ENCODE measurements at regions not wholly inside any gene's neighbourhood (a gene's known extent, or its start where the extent isn't known, plus 50 kb on each side); places are given as distances from the start of the nearest gene placed in this dataset.
"Not testable (repeated sequence)": the region's sequence is repeated elsewhere in the genome, so short reads cannot be mapped to it uniquely, and the experiment has no call there.

DNA sequence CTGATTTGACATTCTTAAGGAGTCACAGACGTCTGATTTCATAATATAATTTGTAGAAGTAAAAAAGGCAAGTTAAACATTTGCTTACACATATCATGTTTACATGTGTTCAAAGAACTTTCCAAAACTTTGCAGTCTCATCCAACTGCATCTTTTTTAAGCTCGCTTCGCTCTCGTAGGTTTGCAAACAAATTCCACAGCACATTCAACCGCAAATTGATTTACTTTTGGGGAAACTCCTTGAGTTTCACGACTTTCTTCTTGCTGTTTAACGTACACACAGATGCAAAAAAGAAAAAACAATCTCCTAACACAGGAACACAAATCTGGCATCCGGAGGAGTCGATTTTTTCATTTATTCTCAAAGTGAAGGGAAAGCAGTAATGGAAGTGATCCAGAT, 1149.5 kb downstream of the VRK1 start:
- H3K4me3 ChIP-seq (ENCODE audit: low read depth, low read length) = no peak overlapping the region

DNA sequence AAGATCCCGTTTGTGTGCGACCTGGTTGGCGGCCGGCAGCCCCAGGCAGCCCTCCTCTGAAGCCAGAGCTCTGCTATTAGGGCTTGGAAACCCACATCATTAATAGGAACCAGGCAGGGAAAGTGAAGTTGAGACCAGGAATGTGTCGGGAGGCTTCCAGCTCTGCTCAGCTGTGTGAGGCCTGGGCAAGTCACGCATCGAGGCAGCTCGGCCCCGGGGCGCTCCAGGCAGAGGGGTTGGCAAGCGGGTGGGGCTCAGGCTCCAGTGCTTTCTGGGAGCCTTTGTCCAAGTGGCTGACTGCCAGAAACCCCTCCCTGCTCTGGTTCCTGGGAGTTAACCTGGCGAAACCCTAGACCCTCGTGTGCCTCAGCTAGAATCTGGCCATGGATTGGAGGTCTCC, 1151.7 kb downstream of the VRK1 start:
- no peak overlapping the region for H3K4me3 ChIP-seq (ENCODE audit: low read depth, low read length)

DNA sequence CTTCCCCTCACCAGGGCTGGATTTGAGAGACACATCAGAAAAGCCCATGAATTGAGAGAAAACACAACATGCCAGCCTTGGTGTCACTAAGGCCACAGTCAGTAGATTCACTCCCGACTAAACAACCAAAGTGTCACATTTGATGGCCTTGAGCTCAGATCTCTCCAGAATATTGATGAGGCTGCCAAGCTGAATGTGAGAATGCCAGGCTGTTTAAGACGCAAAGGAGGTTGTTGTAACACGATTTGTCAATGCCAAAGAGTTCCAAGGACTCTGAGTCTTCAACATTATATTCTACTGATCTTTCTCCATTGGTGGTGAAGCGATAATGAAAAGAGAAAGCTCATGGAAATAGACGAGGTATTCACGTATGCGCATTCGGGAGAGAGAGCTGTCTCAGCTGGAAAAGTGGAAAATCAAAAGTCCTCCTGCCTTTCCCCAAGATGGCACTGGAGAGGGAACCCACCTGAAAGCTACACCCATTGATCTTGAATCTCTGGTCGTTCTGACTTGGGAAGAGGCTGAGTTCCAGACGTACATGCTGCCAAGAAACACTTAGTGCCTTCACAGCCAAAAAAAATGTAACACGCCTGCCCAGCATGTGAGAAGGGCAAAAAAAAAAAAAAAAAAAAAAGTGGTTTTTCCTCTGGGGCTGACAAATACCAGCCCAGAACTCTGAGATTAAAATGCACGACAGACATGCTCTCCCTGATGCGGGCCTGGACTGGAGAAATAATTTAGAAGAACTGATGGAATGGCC, 1159.6 kb downstream of the VRK1 start:
- no peak overlapping the region for H3K4me3 ChIP-seq (ENCODE audit: low read depth, low read length)

DNA sequence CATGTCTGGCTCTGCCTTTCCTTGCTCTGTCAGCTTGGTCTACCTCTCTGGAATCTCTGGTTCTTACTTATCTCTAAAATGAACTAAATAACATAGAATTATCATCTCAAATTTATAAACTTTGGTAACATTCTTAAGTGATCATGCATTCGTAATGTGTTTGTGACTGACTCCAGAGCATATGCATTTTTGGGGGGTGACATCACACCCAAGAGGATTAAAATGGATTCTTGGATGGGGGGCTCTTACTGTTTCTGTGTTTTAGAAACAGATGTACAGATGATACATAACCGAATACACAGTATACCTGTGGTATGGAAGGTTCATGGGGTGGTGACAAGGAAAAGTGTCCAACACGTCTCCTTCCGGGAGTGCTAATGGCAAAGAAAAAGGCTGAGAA, 1162.1 kb downstream of the VRK1 start:
- no peak overlapping the region for H3K4me3 ChIP-seq (ENCODE audit: low read depth, low read length)

DNA sequence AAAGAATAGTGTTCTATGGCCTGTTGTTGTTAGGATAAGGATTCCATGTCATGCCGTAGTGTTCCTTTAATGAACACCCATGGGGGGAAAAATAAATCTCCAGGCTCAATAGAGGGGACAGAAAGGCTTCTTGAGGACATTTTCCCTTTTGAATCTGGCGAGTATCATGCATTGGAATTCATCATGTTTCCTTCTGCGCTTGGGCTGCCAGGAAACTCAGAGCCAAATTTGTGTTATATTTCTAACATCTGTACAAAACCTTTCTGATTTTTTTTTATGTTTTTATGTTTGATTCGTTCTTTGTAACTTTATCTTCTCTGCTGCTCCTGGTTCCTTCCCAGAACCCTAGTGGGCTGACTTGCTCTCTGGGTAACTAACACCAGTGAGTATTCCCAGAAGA, 1163.3 kb downstream of the VRK1 start:
- no peak overlapping the region for H3K4me3 ChIP-seq (ENCODE audit: low read depth, low read length)

DNA sequence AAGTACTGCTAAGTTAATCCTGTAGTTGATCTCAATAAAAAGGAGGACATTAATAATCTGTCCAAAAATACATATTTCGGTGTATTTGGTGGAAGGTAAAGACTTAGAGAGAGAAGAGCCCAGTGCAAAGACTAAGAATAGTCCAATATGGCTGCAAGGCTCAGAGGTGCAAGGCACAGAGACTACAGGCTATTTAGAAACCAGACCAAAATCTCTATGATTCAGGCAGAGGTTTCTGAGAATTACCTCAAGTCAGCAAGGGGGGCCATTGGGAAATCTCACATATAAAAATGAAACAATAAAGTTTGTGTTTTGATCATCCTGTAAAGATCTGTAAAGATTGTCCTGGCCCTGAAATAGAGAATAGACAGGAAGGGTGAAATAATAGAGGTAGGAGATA, 1173.0 kb downstream of the VRK1 start:
- H3K4me3 ChIP-seq (ENCODE audit: low read depth, low read length) = no peak overlapping the region

DNA sequence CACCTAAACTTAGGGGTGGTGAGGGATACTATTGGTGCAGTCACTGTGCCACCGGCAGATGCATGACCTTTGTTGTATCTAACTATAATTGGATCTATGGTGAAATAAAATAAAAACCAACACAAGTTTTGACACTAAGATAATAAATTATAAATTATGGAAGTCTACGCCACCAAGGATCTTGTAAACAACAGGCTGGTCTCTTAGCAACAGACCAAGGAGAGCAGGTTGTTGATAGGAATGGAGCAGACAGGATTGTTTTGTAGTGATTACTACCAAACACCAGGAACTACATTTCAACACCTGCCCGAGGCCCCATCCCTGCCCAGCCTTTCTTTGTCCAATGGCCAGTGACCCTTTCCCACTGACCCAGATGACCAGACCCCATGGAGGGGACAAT, 1178.0 kb downstream of the VRK1 start:
- H3K4me3 ChIP-seq (ENCODE audit: low read depth, low read length) = no peak overlapping the region

DNA sequence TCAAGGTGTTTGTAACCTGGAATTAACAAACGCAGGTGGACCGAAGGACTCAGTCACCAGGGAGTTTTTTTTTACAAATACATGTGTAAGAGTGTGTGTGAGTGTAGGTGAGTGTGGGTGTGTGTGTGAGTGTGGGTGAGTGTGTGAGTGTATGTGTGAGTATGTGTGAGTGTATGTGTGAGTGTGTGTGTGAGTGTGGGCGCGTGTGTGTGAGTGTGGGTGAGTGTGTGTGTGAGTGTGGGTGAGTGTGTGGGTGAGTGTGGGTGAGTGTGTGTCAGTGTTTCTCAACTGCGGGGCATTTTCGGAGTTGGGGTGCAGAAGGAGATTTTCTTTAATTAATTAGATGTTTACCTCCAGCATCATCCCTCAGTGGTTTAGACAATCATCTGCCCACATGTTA, 1178.8 kb downstream of the VRK1 start:
- H3K4me3 ChIP-seq (ENCODE audit: low read depth, low read length) = no peak overlapping the region

DNA sequence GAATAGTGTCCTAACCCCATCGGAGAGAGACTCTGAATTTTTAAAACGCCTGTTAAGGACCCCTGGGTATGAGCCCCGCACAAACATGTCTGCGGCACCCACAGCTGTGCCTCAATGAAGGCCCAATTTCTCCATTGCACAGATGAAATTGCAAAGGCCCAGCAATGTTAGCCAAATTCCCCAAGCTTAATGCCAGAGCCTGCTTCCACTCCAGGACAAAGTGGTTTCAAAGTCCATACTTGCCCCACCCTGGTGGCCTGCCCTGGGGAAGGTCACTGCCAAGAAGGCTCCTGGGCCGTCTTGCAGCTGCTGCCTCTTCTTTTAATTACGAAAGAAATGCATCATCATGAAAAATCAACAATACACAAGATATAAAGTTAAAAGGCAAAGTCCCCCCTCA, 1179.7 kb downstream of the VRK1 start:
- no peak overlapping the region for H3K4me3 ChIP-seq (ENCODE audit: low read depth, low read length)

DNA sequence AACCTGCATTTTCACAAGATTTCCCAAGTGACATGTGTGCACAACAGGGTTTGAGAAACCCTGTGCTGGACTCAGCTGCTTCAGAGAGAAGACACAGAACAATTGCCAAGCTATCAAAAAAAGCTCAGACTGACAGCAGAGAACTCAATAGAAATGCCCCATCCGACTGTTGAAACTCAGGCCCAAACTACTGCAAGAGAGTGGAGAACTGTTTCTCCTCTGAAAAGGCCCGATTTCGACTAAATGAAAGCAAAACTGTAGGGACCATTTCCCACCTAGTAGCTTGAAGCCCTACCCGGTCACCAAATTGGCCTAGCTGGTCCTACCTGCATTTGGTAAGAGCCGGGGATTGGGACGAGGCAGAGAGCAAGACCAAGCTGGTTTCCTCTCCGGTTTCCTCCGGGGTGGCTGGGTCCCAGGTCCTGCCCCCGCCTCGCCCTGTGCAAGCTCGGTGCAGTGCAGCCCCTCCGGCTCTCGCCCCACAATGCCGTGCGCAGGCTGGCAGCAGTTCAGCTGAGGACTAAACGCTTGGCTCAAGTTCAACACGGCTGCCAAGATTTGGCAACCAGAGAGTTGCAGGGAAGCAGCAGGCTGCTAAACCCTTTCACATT, 1180.6 kb downstream of the VRK1 start:
- H3K4me3 ChIP-seq (ENCODE audit: low read depth, low read length) = no peak overlapping the region

DNA sequence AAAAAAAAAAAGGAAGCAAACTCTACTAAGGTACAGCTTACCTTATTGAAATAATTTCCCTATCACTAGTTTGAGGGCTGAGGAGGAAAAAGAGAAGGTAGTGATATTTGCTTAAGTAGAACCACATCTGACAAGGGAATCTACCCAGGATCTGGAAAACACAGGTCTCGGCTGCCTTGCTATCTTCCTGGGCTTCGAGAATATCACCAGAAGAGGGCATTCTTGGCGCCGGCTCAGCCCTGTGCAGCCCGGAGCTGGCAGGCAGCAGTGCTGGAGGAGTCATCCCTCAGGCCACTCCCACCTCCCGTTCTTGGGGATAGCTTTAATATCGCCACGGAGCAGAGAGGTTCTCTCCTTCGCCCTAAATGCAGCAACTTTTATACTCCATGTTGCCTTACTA, 1181.2 kb downstream of the VRK1 start:
- no peak overlapping the region for H3K4me3 ChIP-seq (ENCODE audit: low read depth, low read length)

DNA sequence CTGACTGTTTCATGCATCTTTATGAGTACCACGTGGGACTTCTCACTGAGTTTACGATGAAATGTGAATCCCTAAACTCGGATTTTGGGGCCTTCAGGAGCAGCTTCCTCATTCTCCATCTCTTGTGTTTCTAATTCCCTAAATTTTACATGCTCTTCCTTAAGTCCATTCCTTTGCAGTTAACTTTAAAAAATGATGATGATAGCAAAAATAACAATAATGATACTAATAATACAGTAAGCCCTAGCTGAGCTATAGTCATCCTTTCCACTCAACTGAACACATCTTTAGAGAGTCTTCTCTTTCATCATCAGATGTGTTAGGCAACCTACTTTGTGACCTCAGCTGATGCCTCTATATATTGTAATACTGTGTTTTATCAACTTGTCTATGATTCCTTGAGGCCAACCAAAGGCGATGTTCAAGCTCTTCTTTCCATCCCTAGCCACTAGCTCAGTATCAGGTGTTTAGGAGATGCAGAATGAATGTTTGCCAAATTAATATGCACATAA, 1196.4 kb downstream of the VRK1 start:
- no peak overlapping the region for H3K4me3 ChIP-seq (ENCODE audit: low read depth, low read length)

DNA sequence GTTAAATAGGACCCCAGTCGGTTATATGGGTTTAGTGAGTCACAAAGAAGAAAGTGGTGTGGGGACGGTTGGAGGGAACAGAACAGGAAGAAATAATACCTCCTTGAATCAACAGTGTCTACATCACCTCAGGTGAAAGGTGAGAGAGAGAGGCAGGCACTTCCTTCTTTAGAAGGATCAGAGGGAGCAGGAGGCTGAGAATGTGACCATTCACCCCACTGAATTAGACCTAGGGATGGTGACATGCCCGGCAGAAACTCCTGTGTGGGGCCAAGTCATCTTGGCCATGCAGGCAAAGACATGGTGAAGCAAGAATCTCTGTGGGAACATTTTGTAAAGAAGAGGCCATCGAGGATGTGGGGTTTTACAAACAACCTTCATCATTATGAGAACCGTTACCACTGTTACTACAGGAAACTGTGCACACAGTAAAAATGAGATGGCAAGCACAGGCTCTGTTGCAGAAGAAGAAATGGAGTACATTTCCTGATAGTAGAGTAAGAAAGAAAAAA, 1196.9 kb downstream of the VRK1 start:
- H3K4me3 ChIP-seq (ENCODE audit: low read depth, low read length) = no peak overlapping the region

DNA sequence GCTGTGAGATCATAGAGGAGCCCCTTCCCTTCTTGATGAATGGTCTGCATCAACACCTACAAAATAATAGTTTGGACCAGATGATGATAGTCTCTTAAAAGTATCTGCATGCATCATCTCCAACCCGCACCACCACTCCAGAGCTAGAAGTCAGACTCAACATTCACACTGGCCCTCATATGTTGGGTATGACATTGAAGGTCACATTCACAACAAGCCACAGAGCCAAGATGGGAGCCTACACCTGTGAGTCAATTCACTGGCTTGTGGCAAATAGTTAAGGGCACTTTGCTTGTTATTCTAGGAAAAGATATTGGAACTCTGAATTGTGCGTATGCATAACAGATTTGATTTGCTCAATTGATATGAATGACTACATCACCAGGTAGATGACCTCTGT, 1197.9 kb downstream of the VRK1 start:
- no peak overlapping the region for H3K4me3 ChIP-seq (ENCODE audit: low read depth, low read length)

DNA sequence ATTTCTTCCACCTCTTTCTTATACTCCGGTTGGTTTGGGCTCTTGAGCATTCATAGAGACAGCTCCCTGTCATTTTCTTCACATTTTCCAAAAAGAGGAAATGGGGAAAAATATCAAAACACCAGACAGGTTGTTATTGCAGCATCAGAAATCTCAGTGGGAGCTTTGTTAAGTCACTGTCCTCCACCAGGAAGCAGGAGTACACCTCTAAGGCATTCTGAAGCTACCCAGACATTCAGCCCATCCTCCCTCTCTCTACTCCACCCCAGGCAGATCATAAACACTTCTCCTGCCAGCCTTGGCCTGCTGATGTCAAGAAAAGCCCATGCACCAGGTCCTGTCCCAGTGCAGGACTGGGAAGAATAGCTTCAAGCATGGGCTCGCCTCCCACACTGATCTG, 1198.3 kb downstream of the VRK1 start:
- no peak overlapping the region for H3K4me3 ChIP-seq (ENCODE audit: low read depth, low read length)

DNA sequence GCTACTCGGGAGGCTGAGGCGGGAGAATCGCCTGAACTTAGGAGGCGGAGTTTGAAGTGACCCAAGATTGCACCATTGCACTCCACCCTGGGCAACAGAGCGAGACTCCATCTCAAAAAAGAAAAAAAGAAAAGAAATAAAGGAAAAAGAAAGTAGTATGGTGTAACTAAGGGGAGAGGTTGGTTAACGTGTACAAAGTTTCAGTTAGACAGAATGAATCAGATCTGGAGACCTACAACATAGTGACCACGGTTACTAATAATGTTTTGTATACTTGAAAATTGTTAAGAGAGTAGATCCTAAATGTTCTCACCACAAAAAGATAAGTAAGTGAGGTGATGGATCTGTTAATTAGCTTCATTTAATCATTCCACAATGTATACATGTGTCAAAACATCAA, 1208.8 kb downstream of the VRK1 start:
- no peak overlapping the region for H3K4me3 ChIP-seq (ENCODE audit: low read depth, low read length)

DNA sequence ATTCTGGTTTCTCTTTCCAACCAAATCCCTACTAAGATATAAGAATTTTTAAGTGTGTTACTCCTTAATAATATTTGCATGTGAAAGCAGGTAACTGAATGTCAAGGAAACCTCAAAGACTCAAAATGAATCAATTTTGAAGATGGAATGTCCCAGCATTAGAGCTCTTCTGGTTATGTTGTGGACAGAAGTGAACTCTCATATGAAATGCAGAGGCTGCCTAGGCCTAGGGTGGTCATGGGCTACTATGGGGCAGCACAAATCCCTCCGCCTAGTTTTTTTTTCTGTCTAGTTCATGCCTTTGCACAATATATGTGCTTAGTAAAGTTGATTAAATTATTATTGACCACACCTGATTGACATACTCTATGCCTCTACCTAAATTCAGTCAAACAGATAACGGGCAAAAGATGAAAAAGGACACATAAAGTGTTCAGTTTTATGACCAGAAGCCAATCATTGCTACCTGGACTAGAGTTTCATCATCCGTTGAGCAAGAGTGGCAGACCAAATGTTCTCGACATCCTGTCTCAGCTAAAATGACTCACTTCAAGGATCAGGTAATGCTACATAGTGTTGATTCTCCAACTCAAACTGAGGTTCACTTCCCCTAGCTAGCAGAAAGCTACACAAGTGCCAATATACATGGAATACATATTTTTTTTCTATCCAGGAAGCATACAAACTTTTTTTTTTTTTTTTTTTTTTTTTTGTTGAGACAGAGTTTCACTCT, 1211.4 kb downstream of the VRK1 start:
- H3K4me3 ChIP-seq (ENCODE audit: low read depth, low read length) = no peak overlapping the region

DNA sequence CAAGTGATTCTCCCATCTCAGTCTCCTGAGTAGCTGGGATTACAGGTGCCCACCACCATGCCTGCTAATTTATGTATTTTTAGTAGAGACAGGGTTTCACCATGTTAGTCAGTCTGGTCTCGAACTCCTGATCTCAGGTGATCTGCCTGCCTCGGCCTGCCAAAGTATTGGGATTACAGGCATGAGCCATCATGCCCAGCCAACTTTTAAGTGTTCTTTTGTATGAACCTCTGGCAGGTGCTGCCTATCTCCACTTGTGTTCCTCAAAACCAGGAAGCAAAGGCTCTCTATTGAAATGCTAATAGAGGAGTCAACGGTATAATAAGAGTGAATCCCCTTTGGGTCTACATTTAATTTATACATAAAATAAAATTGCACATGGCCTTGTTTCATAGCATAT, 1212.0 kb downstream of the VRK1 start:
- H3K4me3 ChIP-seq (ENCODE audit: low read depth, low read length) = not testable (repeated sequence)

DNA sequence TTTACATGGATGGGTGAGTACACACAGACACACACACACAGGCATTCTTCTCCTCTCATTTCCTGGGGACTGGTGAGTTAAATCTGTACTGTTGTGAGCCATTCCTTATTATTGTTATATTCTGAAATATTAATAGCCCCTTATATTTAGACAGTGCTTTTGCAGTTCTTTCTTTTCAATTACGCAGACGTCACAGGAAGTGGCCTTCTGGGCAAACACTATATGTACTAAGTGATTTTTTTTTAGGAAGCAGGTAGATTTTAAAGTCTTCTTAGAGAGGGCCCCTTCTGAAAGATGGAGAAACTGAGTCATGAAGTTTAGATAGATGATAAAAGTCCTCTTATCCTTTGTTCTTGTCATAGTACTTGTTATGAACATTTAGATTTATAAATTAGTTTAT, 1213.6 kb downstream of the VRK1 start:
- H3K4me3 ChIP-seq (ENCODE audit: low read depth, low read length) = no peak overlapping the region

DNA sequence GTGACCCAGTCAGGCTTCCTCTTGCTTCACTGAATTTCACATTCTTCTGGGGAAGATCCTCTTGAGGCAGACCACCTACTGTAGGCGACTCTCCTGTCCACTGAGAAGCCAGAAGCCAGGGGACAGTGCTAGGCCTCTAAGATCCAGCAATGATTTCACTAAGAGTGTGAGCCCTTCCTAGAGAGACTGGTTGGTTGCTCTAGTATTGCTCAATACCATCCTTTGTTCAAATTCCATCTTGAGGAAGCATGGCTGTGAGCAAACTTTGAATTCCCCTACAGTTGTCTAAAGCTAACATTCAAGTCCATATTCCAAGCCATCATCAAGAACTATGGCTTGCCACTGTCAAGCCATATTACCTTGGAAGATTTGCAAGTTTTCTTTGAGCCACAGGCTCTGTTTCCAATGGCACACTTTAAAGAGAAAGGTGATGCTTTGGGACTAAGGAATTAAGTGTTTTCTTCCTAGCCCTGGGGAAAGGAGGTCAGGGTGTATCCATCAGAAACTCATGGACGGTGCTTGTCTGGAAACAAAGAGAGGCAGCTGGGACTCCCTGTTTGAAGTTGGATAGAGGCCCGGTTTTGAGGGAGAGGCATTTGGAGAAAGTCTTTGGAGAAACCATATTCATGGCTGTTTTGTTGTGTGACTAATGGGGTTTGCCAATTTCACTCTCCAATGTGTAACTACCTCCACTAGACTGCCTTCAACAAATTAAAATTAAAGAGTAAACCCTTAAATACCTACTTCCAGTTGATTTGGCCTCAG, 1217.9 kb downstream of the VRK1 start:
- no peak overlapping the region for H3K4me3 ChIP-seq (ENCODE audit: low read depth, low read length)

DNA sequence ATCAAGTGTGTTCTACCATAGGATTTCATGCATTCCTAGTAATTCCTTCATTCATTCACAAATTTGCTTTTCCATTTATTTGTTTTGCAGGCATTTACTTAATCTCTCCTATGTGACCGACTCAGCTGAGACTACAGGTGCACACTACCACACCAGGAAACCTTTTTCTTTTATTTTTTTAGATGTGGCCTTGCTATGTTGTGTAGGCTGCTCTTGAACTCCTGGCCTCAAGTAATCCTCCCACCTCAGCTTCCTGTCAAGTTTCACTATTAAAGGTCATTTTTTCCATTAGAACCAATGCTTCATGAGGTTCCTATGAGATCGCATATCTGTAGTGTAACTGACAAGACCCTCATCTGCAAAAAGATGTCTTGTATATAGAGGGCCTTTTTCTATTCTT, 1218.7 kb downstream of the VRK1 start:
- no peak overlapping the region for H3K4me3 ChIP-seq (ENCODE audit: low read depth, low read length)

Data from iPS-11a (cell line).